Erythroblast (primary cell): ENCODE measurements at regions not wholly inside any gene's neighbourhood (a gene's known extent, or its start where the extent isn't known, plus 50 kb on each side); places are given as distances from the start of the nearest gene placed in this dataset.
"Not testable (repeated sequence)": the region's sequence is repeated elsewhere in the genome, so short reads cannot be mapped to it uniquely, and the experiment has no call there.

Source experiments
- DNase-seq, 2 experiments: peaks; one replicate each; lab custom pipeline; 2025; lab: John Stamatoyannopoulos, UW
- GATA1 ChIP-seq: IDR thresholded peaks from 2 replicates; pipeline ENCODE4 v1.6.1; 2011; ENCODE audit warnings: low read depth, mild to moderate bottlenecking, control low read depth, low read length, moderate library complexity
- POLR2A ChIP-seq: IDR thresholded peaks from 2 replicates; pipeline ENCODE4 v1.6.1; 2011; ENCODE audit warnings: mild to moderate bottlenecking, low read length

DNA sequence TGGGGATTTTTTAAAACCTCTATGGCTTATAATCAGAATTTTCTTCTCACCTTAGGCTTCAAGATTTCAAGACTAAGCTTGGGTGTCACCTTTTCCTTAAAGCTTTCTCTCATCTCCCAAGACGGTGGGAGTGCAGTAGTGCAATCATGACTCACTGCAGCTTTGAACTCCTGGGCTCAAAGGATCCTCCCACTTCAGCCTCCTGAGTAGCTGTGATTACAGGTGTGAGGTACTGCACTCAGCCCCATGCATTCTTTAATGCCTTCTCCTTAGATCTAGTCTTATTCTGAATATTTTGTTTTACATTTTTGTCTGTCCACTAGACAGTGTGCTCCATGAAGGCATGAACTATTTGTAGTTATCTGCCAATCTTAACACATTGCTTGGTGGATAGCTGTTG lies 55.7 kb upstream of the FAT3 start:
- TF ChIP-seq POLR2A = no peak
- TF ChIP-seq GATA1 = no peak
- DNase-seq = no peak

GRCh38 chr11:92167571-92167970 lies 57.0 kb upstream of the FAT3 start:
- no peak for TF ChIP-seq GATA1
- TF ChIP-seq POLR2A = no peak
- no peak for DNase-seq

- DNase-seq = no peak
- TF ChIP-seq POLR2A (no peak), GATA1 (no peak)
Observed at GRCh38 chr11:92166335-92166734, 58.3 kb upstream of the FAT3 start.

- DNase-seq = no peak
Observed at GRCh38 chr11:92163879-92164278, 60.7 kb upstream of the FAT3 start.

DNA sequence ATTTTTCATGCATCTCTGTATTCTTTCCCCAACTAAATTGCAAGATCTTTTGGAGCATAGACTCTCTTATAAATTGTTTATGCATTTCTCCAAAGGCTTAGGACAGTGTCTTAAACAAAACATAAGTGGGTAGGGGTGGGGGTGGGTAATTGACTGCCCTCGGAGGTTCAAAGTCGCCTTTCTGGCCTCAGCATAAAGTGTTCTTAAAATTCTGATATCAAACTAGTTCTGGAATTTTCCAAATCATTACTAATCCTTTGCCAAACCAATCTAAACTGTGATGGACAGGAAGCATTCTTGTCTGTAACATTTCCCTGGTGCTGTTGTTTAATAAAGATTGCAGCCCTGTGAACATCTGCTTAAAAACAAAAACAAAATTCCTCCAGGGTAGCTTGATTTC lies 61.8 kb upstream of the FAT3 start:
- TF ChIP-seq GATA1 (no peak), POLR2A (no peak)

More at GRCh38 chr11:92163879-92164278, 60.7 kb upstream of the FAT3 start:
- TF ChIP-seq POLR2A (no peak), GATA1 (no peak)

DNA sequence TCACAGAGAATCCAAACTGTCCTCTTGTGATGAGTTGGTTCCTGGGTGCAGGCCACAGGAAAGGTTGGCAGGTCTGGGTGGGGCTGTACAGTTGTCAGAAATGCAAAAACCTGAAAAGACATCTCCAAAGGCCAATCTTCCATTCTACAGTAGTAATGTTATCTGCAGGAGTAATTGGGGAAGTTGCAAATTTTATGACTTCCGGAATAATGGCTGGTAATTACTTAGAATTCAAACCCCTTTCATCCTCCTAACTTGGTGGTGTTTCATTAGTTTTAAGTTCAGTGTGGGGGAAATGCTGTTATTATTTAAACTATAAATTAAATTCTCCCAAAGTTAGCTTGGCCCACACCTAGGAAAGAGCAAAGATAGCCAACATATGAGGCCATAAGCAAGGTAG lies 64.7 kb upstream of the FAT3 start:
- DNase-seq = no peak
- TF ChIP-seq POLR2A (no peak), GATA1 (no peak)

More for the DNA sequence above, 61.8 kb upstream of the FAT3 start:
- no peak for DNase-seq

DNA sequence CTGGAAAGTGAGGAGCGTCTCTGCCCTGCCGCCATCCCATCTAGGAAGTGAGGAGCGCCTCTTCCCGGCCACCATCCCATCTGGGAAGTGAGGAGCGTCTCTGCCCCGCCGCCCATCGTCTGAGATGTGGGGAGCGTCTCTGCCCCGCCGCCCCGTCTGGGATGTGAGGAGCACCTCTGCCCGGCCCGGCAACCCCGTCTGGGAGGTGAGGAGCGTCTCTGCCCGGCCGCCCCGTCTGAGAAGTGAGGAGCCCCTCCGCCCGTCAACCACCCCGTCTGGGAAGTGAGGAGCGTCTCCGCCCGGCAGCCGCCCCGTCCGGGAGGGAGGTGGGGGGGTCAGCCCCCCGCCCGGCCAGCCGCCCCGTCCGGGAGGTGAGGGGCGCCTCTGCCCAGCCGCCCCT lies 67.2 kb upstream of the FAT3 start:
- DNase-seq = not testable (repeated sequence)

- TF ChIP-seq POLR2A = no peak
Observed at GRCh38 chr11:92154611-92155010, 70.0 kb upstream of the FAT3 start.

DNA sequence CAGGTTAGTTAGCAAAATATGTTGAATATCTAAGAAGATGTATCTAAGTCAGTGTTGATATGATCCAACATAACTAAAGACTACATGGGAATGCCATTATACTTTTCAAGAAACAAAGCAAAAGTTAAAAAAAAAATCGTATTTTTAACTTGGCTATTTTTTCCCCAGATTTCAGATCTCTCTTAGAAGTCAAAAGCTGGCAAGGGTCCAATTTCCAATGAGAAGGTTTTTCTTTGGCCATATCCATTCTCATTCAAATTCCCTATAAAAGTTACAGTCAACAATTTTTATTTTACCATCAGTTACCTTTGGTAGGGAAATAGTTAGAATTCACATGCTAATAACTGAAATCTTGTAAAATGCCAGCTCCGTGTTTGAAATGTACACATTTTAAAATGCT lies 70.5 kb upstream of the FAT3 start:
- DNase-seq = no peak
- TF ChIP-seq POLR2A (no peak), GATA1 (no peak)

More at GRCh38 chr11:92154611-92155010, 70.0 kb upstream of the FAT3 start:
- DNase-seq = no peak

- DNase-seq = no peak
- TF ChIP-seq POLR2A (no peak), GATA1 (no peak)
Observed at GRCh38 chr11:92153542-92153941, 71.1 kb upstream of the FAT3 start.

- TF ChIP-seq POLR2A = no peak
- no peak for TF ChIP-seq GATA1
- no peak for DNase-seq
Observed at GRCh38 chr11:92152245-92152644, 72.4 kb upstream of the FAT3 start.

- TF ChIP-seq POLR2A (no peak), GATA1 (no peak)
- no peak for DNase-seq
Observed at GRCh38 chr11:92149996-92150395, 74.6 kb upstream of the FAT3 start.

DNA sequence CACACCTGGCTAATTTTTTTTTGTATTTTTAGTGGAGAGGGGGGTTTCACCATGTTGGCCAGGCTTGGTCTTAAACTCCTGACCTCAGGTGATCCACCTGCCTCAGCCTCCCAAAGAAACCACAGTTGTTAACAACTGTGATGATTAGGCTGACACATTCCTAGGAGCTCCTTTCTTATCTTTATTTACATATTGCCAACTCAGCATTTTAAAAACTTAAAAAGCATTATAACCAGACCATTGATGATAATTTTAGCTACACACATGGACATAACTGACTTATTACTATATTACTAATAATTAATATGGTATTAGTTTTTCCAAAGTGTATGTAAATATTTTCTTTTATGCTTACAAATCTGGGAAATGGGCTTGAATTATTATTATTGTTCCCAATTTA lies 82.9 kb upstream of the FAT3 start:
- no peak for DNase-seq
- no peak for TF ChIP-seq POLR2A
- TF ChIP-seq GATA1 = no peak

DNA sequence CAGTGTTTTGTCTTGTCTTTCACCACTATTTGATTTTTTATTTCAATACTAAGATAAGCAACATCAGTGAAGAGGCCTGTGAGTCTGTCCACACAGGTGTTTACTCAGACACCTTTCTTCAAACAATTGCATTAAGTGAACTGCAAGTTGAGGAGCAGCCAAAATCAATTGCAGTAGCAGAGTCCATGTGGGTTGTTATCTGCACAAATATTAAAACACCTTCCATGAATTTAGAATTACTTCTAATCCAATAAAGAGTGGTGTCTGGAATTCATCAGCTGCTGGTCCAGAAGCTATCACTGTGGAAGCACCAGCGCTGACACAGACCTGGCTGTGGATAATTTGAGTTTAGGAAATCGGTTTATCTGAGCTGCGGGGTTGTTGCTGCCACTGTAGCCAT lies 83.5 kb upstream of the FAT3 start:
- no peak for DNase-seq
- TF ChIP-seq POLR2A (no peak), GATA1 (no peak)

GRCh38 chr11:92140021-92140420 lies 84.6 kb upstream of the FAT3 start:
- DNase-seq = no peak

GRCh38 chr11:92138296-92138695 lies 86.3 kb upstream of the FAT3 start:
- TF ChIP-seq GATA1 (no peak), POLR2A (no peak)
- no peak for DNase-seq

More at GRCh38 chr11:92140021-92140420, 84.6 kb upstream of the FAT3 start:
- TF ChIP-seq POLR2A (no peak), GATA1 (no peak)
